Activated naive CD4-positive, alpha-beta T cell treated with anti-CD3 and anti-CD28 coated beads, Interleukin-2, amount 50 U/mL, for 72 hours (primary cell): ENCODE measurements at regions not wholly inside any gene's neighbourhood (a gene's known extent, or its start where the extent isn't known, plus 50 kb on each side); places are given as distances from the start of the nearest gene placed in this dataset.
"Not testable (repeated sequence)": the region's sequence is repeated elsewhere in the genome, so short reads cannot be mapped to it uniquely, and the experiment has no call there.

ENCODE experiments used
- ATAC-seq, 2 donors: fragments of 150-1000 bp; cut with Tn5 transposase; 2 replicates each; pipeline ENCODE4 v1.10.0; 2021; ENCODE audit warnings: mild to moderate bottlenecking in 2 of 2, moderate library complexity in 2 of 2
- DNase-seq, 2 donors: peaks; one replicate each; pipeline ENCODE4 v3.0.0; 2021 to 2022; ENCODE audit warnings: low spot score in 2 of 2
- H3K27ac Mint-ChIP-seq, 2 donors: one replicate each; pipeline ENCODE4 v1.8.0; 2022; ENCODE audit warnings: mild to moderate bottlenecking in 2 of 2, mixed read lengths in 2 of 2
- H3K36me3 Mint-ChIP-seq, 2 donors: one replicate each; pipeline ENCODE4 v1.8.0; 2022; ENCODE audit warnings: mixed read lengths in 2 of 2
- H3K9me3 Mint-ChIP-seq, 2 donors: one replicate each; pipeline ENCODE4 v1.8.0; 2022; ENCODE audit warnings: mixed read lengths in 2 of 2

GRCh38 chr4:120211408-120212015 is 144.9 kb upstream of the MAD2L1 start:
- no peak overlapping the region for H3K27ac Mint-ChIP-seq
- no peaks in the 10 kb centered on the region for H3K36me3 Mint-ChIP-seq
- DNase-seq (no peak), ATAC-seq (no peak)
- H3K9me3 Mint-ChIP-seq: peaks cover 0 to 4% of the 10 kb centered on the region in 2 donors

- DNase-seq (no peak), ATAC-seq (no peak)
- Mint-ChIP-seq H3K9me3 (peaks cover 0 to 11% of the 10 kb centered on the region in 2 donors), H3K27ac (no peak overlapping the region), H3K36me3 (no peaks in the 10 kb centered on the region)
Measured at GRCh38 chr4:120209706-120210105, 143.1 kb upstream of the MAD2L1 start.

GRCh38 chr4:120207021-120207420 is 140.4 kb upstream of the MAD2L1 start:
- Mint-ChIP-seq H3K36me3 (no peaks in the 10 kb centered on the region), H3K27ac (no peak overlapping the region), H3K9me3 (peaks cover 0 to 13% of the 10 kb centered on the region in 2 donors)
- no peak for ATAC-seq
- no peak for DNase-seq

- H3K27ac Mint-ChIP-seq: no peak overlapping the region
- no peaks in the 10 kb centered on the region for H3K36me3 Mint-ChIP-seq
- ATAC-seq: no peak
- peaks cover 0 to 12% of the 10 kb centered on the region in 2 donors for H3K9me3 Mint-ChIP-seq
- no peak for DNase-seq
Measured at GRCh38 chr4:120202222-120202621, 135.6 kb upstream of the MAD2L1 start.

- H3K27ac Mint-ChIP-seq, H3K36me3 Mint-ChIP-seq, DNase-seq, ATAC-seq, H3K9me3 Mint-ChIP-seq: not testable (repeated sequence)
Measured at GRCh38 chr4:120200573-120201110, 134.0 kb upstream of the MAD2L1 start.

GRCh38 chr4:120198411-120198810 is 131.8 kb upstream of the MAD2L1 start:
- Mint-ChIP-seq H3K36me3 (no peaks in the 10 kb centered on the region), H3K9me3 (no peaks in the 10 kb centered on the region), H3K27ac (no peak overlapping the region)
- ATAC-seq (no peak), DNase-seq (no peak)

GRCh38 chr4:120177603-120178002 is 111.0 kb upstream of the MAD2L1 start:
- Mint-ChIP-seq H3K36me3 (peaks cover 0 to 8% of the 10 kb centered on the region in 2 donors), H3K9me3 (peaks cover 4 to 11% of the 10 kb centered on the region in 2 donors), H3K27ac (no peak overlapping the region)
- ATAC-seq: no peak
- DNase-seq: no peak

GRCh38 chr4:120175272-120175671 is 108.6 kb upstream of the MAD2L1 start:
- no peak for ATAC-seq
- Mint-ChIP-seq H3K27ac (no peak overlapping the region), H3K9me3 (peaks cover 0 to 7% of the 10 kb centered on the region in 2 donors), H3K36me3 (peaks cover 0 to 8% of the 10 kb centered on the region in 2 donors)
- DNase-seq: no peak

- H3K9me3 Mint-ChIP-seq: no peaks in the 10 kb centered on the region
- H3K36me3 Mint-ChIP-seq: no peaks in the 10 kb centered on the region
- H3K27ac Mint-ChIP-seq: no peak overlapping the region
- DNase-seq: no peak
- ATAC-seq: no peak
Measured at GRCh38 chr4:120163895-120164294, 97.2 kb upstream of the MAD2L1 start.

GRCh38 chr4:120158841-120159463 is 92.3 kb upstream of the MAD2L1 start:
- no peak for DNase-seq
- Mint-ChIP-seq H3K9me3 (no peaks in the 10 kb centered on the region), H3K27ac (no peak overlapping the region), H3K36me3 (no peaks in the 10 kb centered on the region)
- no peak for ATAC-seq

- no peak for ATAC-seq
- H3K36me3 Mint-ChIP-seq: no peaks in the 10 kb centered on the region
- no peak overlapping the region for H3K27ac Mint-ChIP-seq
Measured at GRCh38 chr4:120158046-120158445, 91.4 kb upstream of the MAD2L1 start.

GRCh38 chr4:120156120-120156718 is 89.6 kb upstream of the MAD2L1 start:
- H3K36me3 Mint-ChIP-seq: no peaks in the 10 kb centered on the region
- ATAC-seq: peak in 1 of 2 donors; percentile 50
- H3K27ac Mint-ChIP-seq: no peak overlapping the region
- DNase-seq: peak in 1 of 2 donors; percentile 32
- no peaks in the 10 kb centered on the region for H3K9me3 Mint-ChIP-seq

More at GRCh38 chr4:120158046-120158445, 91.4 kb upstream of the MAD2L1 start:
- no peaks in the 10 kb centered on the region for H3K9me3 Mint-ChIP-seq
- no peak for DNase-seq

- DNase-seq (no peak), ATAC-seq (no peak)
- H3K36me3 Mint-ChIP-seq: no peaks in the 10 kb centered on the region
- no peaks in the 10 kb centered on the region for H3K9me3 Mint-ChIP-seq
- no peak overlapping the region for H3K27ac Mint-ChIP-seq
Measured at GRCh38 chr4:120155287-120155686, 88.6 kb upstream of the MAD2L1 start.

- no peak for ATAC-seq
Measured at GRCh38 chr4:120144634-120145033, 78.0 kb upstream of the MAD2L1 start.

GRCh38 chr4:120144041-120144440 is 77.4 kb upstream of the MAD2L1 start:
- H3K9me3 Mint-ChIP-seq: no peaks in the 10 kb centered on the region
- DNase-seq (no peak), ATAC-seq (no peak)
- H3K36me3 Mint-ChIP-seq: no peaks in the 10 kb centered on the region
- H3K27ac Mint-ChIP-seq: no peak overlapping the region

More at GRCh38 chr4:120144634-120145033, 78.0 kb upstream of the MAD2L1 start:
- no peak overlapping the region for H3K27ac Mint-ChIP-seq
- H3K9me3 Mint-ChIP-seq: no peaks in the 10 kb centered on the region
- no peaks in the 10 kb centered on the region for H3K36me3 Mint-ChIP-seq
- DNase-seq: no peak

- DNase-seq (no peak), ATAC-seq (no peak)
- Mint-ChIP-seq H3K9me3 (no peaks in the 10 kb centered on the region), H3K36me3 (no peaks in the 10 kb centered on the region), H3K27ac (no peak overlapping the region)
Measured at GRCh38 chr4:120139392-120139791, 72.7 kb upstream of the MAD2L1 start.

- Mint-ChIP-seq H3K27ac (no peak overlapping the region), H3K9me3 (no peaks in the 10 kb centered on the region), H3K36me3 (no peaks in the 10 kb centered on the region)
- DNase-seq (no peak), ATAC-seq (no peak)
Measured at GRCh38 chr4:120132935-120133334, 66.3 kb upstream of the MAD2L1 start.
